GM12878 (cell line): ENCODE measurements at regions not wholly inside any gene's neighbourhood (a gene's known extent, or its start where the extent isn't known, plus 50 kb on each side); places are given as distances from the start of the nearest gene placed in this dataset.
A peak's percentile ranks its signal among the peaks of the same experiment; 100 is the strongest.

Source experiments
- ATAC-seq: fragments of 200-7000 bp; cut with Tn5 transposase; 3 replicates; pipeline ENCODE4 v1.9.1; 2020; ENCODE audit warnings: mild to moderate bottlenecking, moderate library complexity
- BruUV-seq: library from RNA; stranded (reverse); fragments of 400-500 nt; replicated peaks from 2 replicates; lab custom pipeline; 2021; lab: Mats Ljungman, UMichigan
- CTCF ChIA-PET: fragments of 300-600 bp; sonication (Branson Sonifier 250); formaldehyde crosslinking; extraction: SDS; loops from one replicate; lab custom pipeline; 2021; ENCODE audit warnings: inconsistent platforms; lab: Yijun Ruan, JAX
- POLR2A ChIA-PET: fragments of 350-600 bp; formaldehyde crosslinking; extraction: SDS; loops from one replicate; lab custom pipeline; 2021; ENCODE audit warnings: inconsistent platforms; lab: Charles Lee
- RAD21 ChIA-PET: fragments of 300-600 bp; sonication (Branson Sonifier 250); formaldehyde crosslinking; loops from one replicate; lab custom pipeline; 2023; ENCODE audit warnings: antibody characterized with exemption; ENCODE audit not compliant: unreplicated experiment; lab: Charles Lee
- SMC1A ChIA-PET: fragments of 300-600 bp; sonication (Branson Sonifier 250); formaldehyde crosslinking; loops from one replicate; lab custom pipeline; 2023; ENCODE audit not compliant: unreplicated experiment, uncharacterized antibody; lab: Charles Lee
- DNase-seq: peaks from one replicate; pipeline ENCODE4 v3.0.0-alpha.2; 2011; ENCODE audit warnings: low read depth, low spot score
- FAIRE-seq: peaks from 3 replicates; lab custom pipeline; 2011; peaks lifted over from hg19 to GRCh38; lab: Jason Lieb, UNC
- H2AFZ ChIP-seq: 2 replicates; pipeline ENCODE4 v1.6.0; 2011; ENCODE audit warnings: low read depth, low read length, control low read depth; ENCODE audit not compliant: control insufficient read depth
- H3K27ac ChIP-seq: 2 replicates; pipeline ENCODE4 v1.5.1; 2011; ENCODE audit warnings: control low read depth; ENCODE audit not compliant: control insufficient read depth, insufficient read depth
- H3K27me3 ChIP-seq, 2 experiments: replicated peaks in 1 of 2; 2 replicates each; pipeline versions ENCODE4 v1.6.0 to v1.6.1; 2011; ENCODE audit warnings: low read length in 1 of 2; ENCODE audit not compliant: control insufficient read depth in 2 of 2, insufficient read depth in 2 of 2
- H3K36me3 ChIP-seq, 2 experiments: 2 replicates each; pipeline ENCODE4 v1.5.1; 2011; ENCODE audit warnings: low read length in 1 of 2; ENCODE audit not compliant: control insufficient read depth in 2 of 2, insufficient read depth in 2 of 2
- H3K4me1 ChIP-seq: 2 replicates; pipeline ENCODE4 v1.6.1; 2011; ENCODE audit warnings: mild to moderate bottlenecking, low read length, moderate library complexity, mixed read lengths; ENCODE audit not compliant: control insufficient read depth, insufficient read depth
- H3K4me2 ChIP-seq: 2 replicates; pipeline ENCODE4 v1.6.0; 2011; ENCODE audit warnings: control low read depth; ENCODE audit not compliant: control insufficient read depth, insufficient read depth
- H3K4me3 ChIP-seq: fragments of 200-600 bp; sonication (generic); 2 replicates; pipeline ENCODE4 v1.5.1; 2016
- H3K79me2 ChIP-seq: 2 replicates; pipeline ENCODE4 v1.6.0; 2011; ENCODE audit warnings: low read length; ENCODE audit not compliant: control insufficient read depth, insufficient read depth
- H3K9ac ChIP-seq: 2 replicates; pipeline ENCODE4 v1.8.0; 2011; ENCODE audit warnings: low read length, control low read depth, mixed read lengths; ENCODE audit not compliant: control insufficient read depth, insufficient read depth
- H3K9me3 ChIP-seq: replicated peaks from 3 replicates; pipeline ENCODE4 v1.5.1; 2011; ENCODE audit warnings: mild to moderate bottlenecking, low read length; ENCODE audit not compliant: control insufficient read depth, insufficient read depth
- H4K20me1 ChIP-seq: 2 replicates; pipeline ENCODE4 v1.6.0; 2011; ENCODE audit not compliant: control insufficient read depth, insufficient read depth
- POLR2AphosphoS5 ChIP-seq: IDR thresholded peaks from 2 replicates; pipeline ENCODE4 v1.6.1; 2011; ENCODE audit warnings: mild to moderate bottlenecking, low read length, inconsistent platforms
- RCOR1 ChIP-seq: conservative IDR thresholded peaks from 2 replicates; pipeline ENCODE4 v1.6.1; 2012; ENCODE audit warnings: low read depth, low read length, improper control_type of control experiment
- SREBF2 ChIP-seq: IDR thresholded peaks from 2 replicates; pipeline ENCODE4 v1.6.1; 2012; ENCODE audit warnings: mild to moderate bottlenecking, low read length
- WRNIP1 ChIP-seq: IDR thresholded peaks from 2 replicates; pipeline ENCODE4 v1.6.1; 2011; ENCODE audit warnings: low read depth, low read length, improper control_type of control experiment, borderline replicate concordance
- ZBTB40 ChIP-seq: fragments of 450-650 bp; IDR thresholded peaks from 2 replicates; pipeline ENCODE4 v1.6.1; 2016; ENCODE audit warnings: mild to moderate bottlenecking, moderate library complexity, borderline replicate concordance
- ZNF622 ChIP-seq: fragments of 450-650 bp; IDR thresholded peaks from 2 replicates; pipeline ENCODE4 v1.6.1; 2017; ENCODE audit warnings: mild to moderate bottlenecking, inconsistent platforms
- WGBS: methylation state at CpG from one replicate; pipeline ENCODE4 v1.1.6; 2016; ENCODE audit warnings: low lambda C conversion rate; ENCODE audit not compliant: insufficient replicate concordance, insufficient coverage; ENCODE audit errors: missing lambda C conversion rate; 5-methylcytosine and 5-hydroxymethylcytosine counted together
- in situ Hi-C: fragments of 300-500 bp; cut with MboI; formaldehyde crosslinking; loops from 9 replicates; pipeline ENCODE4 v1.14.3; 2018; ENCODE audit warnings: mixed read lengths
- intact Hi-C: fragments of 100-400 bp; cut with micrococcal nuclease; formaldehyde crosslinking; loops from one replicate; pipeline ENCODE4 v1.14.2; 2022; ENCODE audit not compliant: unreplicated experiment
- TF ChIP-seq, protein P1 (sequence below): IDR thresholded peaks from 2 replicates; pipeline ENCODE4 v1.6.1; 2011; ENCODE audit warnings: borderline replicate concordance, low read depth, mild to moderate bottlenecking, moderate library complexity, low read length; ENCODE audit not compliant: insufficient read depth, poor library complexity, severe bottlenecking

DNA sequence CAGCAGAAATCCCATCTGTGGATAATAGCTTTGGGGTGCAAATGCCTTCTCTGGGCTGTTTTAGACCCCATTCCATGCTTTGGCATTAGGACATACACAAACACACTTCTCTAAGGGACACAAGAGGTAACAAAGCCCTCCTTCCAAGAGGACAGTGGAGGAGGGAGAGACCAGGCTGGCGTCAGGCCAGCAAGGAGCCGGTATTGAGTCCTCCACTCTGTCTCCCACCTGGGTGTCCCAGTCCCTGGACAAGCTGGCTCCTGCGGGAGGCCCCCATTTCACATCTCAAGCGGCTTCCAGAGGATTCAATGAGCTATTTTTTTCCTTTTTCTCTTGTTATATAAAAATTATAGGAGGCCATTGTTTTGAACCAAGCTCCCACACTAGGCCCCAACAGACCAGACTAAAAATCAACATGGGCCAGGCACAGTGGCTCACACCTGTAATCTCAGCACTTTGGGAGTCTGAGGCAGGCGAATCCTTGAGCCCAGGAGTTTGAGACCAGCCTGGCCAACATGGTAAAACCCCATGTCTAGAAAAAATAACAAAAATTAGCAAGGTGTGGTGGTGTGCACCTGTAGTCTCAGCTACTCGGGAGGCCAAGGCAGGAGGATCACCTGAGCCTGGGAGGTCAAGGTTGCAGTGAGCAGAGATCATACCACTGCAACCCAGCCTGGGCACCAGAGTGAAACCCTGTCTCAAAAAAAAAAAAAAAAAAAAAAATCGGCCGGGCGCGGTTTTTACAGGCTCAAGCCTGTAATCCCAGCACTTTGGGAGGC, 142.9 kb downstream of the TOMM20 start:
- in situ Hi-C loops (no loop called here), intact Hi-C loops (loop anchor here (2.0 kb wide), 1 partner anchor 23 kb away; no protein-coding TSS in a partner anchor)
- H3K36me3 ChIP-seq = no peaks in the 10 kb centered on the region
- WGBS = over 99% methylated on average over 7 of the region's 10 CpGs
- peak overlapping the region; percentile 71 for H3K27ac ChIP-seq
- H3K27me3 ChIP-seq = no peaks in the 10 kb centered on the region
- no peaks in the 10 kb centered on the region; the same call in 2 of the 3 replicates for H3K9me3 ChIP-seq
- SMC1A ChIA-PET = interaction anchor here (0.9 to 8.0 kb wide), 5 partner anchors 10 to 32 kb away, joined by 3 to 108 read pairs (median 14); no protein-coding TSS in a partner anchor
- CTCF ChIA-PET = interaction anchor here (1.0 to 1.8 kb wide), 2 partner anchors 26 to 98 kb away, joined by 4 to 6 read pairs; no protein-coding TSS in a partner anchor
- no peak overlapping the region for H3K4me3 ChIP-seq
- ATAC-seq (no peak), DNase-seq (no peak), FAIRE-seq (no peak)
- TF ChIP-seq, protein P1, sequence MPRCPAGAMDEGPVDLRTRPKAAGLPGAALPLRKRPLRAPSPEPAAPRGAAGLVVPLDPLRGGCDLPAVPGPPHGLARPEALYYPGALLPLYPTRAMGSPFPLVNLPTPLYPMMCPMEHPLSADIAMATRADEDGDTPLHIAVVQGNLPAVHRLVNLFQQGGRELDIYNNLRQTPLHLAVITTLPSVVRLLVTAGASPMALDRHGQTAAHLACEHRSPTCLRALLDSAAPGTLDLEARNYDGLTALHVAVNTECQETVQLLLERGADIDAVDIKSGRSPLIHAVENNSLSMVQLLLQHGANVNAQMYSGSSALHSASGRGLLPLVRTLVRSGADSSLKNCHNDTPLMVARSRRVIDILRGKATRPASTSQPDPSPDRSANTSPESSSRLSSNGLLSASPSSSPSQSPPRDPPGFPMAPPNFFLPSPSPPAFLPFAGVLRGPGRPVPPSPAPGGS = no peak
- TF ChIP-seq RCOR1 = no peak
- TF ChIP-seq WRNIP1 = no peak
- no peak for TF ChIP-seq ZNF622
- no peak for TF ChIP-seq POLR2AphosphoS5
- TF ChIP-seq SREBF2 = no peak
- no peak for TF ChIP-seq ZBTB40
- BruUV-seq = no TSS peak
- peak overlapping the region; percentile 16; the same call in 1 of the 2 replicates for H3K9ac ChIP-seq
- no peaks in the 10 kb centered on the region; the same call in 1 of the 2 replicates for H3K79me2 ChIP-seq
- H3K4me2 ChIP-seq = no peak overlapping the region
- POLR2A ChIA-PET = interaction anchor here (0.6 to 6.0 kb wide), 7 partner anchors 9 to 823 kb away, joined by 3 to 39 read pairs (median 5); no protein-coding TSS in a partner anchor
- H4K20me1 ChIP-seq = no peaks in the 10 kb centered on the region
- H3K4me1 ChIP-seq = peaks cover 76% of the 10 kb centered on the region
- H2AFZ ChIP-seq = no peak overlapping the region
- RAD21 ChIA-PET = interaction anchor here (0.6 to 6.5 kb wide), 6 partner anchors 14 to 91 kb away, joined by 3 to 82 read pairs (median 4); no protein-coding TSS in a partner anchor
